ENCODE measurements at regions not wholly inside any gene's neighbourhood (a gene's known extent, or its start where the extent isn't known, plus 50 kb on each side); places are given as distances from the start of the nearest gene placed in this dataset.

- no peak for TF ChIP-seq CTCF (conservative IDR thresholded peaks at IDR 0.05)
- TF ChIP-seq EZH2 (IDR thresholded peaks at IDR 0.05; ENCODE audit: low read depth) = no peak
Measured at GRCh38 chr12:128121424-128121823, 145.5 kb upstream of the TMEM132C start.
